Kidney (tissue), 13 donors: ENCODE measurements at regions not wholly inside any gene's neighbourhood (a gene's known extent, or its start where the extent isn't known, plus 50 kb on each side); places are given as distances from the start of the nearest gene placed in this dataset.
"Not testable (repeated sequence)": the region's sequence is repeated elsewhere in the genome, so short reads cannot be mapped to it uniquely, and the experiment has no call there.

ENCODE experiments used
- DNase-seq, 5 donors: peaks; one replicate each; pipeline ENCODE4 v3.0.0-alpha.2; 2013 to 2020
- FAIRE-seq: peaks from 2 replicates; lab custom pipeline; 2012; peaks lifted over from hg19 to GRCh38; lab: Jason Lieb, UNC
- H3K27ac ChIP-seq, 2 donors: one replicate each; pipeline ENCODE4 v1.7.0; 2013; ENCODE audit warnings: low read depth in 2 of 2, low read length in 2 of 2, inconsistent platforms in 1 of 2
- H3K27me3 ChIP-seq: one replicate; pipeline ENCODE4 v1.7.1; 2013; ENCODE audit warnings: low read length, inconsistent platforms; ENCODE audit not compliant: control insufficient read depth, insufficient read depth
- H3K36me3 ChIP-seq, 3 donors: one replicate each; pipeline versions ENCODE4 v1.7.0 to v1.7.1; 2013; ENCODE audit warnings: low read length in 3 of 3, control low read depth in 1 of 3, inconsistent platforms in 1 of 3; ENCODE audit not compliant: insufficient read depth in 3 of 3, control insufficient read depth in 2 of 3
- H3K4me1 ChIP-seq, 3 donors: one replicate each; pipeline versions ENCODE4 v1.7.0 to v1.7.1; 2013; ENCODE audit warnings: low read length in 3 of 3, inconsistent platforms in 1 of 3, low read depth in 1 of 3; ENCODE audit not compliant: control insufficient read depth in 2 of 3, insufficient read depth in 2 of 3
- H3K4me3 ChIP-seq, 3 donors: one replicate each; pipeline versions ENCODE4 v1.7.0 to v1.8.1; 2013; ENCODE audit warnings: low read length in 3 of 3, control low read depth in 1 of 3, inconsistent platforms in 1 of 3
- H3K9ac ChIP-seq, 3 donors: one replicate each; pipeline versions ENCODE4 v1.7.0 to v1.7.1; 2013; ENCODE audit warnings: low read length in 3 of 3, control low read depth in 1 of 3, inconsistent platforms in 1 of 3
- H3K9me3 ChIP-seq, 3 donors: one replicate each; pipeline versions ENCODE4 v1.7.0 to v1.7.1; 2013; ENCODE audit warnings: low read length in 3 of 3, control low read depth in 1 of 3, inconsistent platforms in 1 of 3; ENCODE audit not compliant: control insufficient read depth in 2 of 3, insufficient read depth in 1 of 3
- CTCF ChIP-seq: IDR thresholded peaks from 3 replicates; pipeline ENCODE4 v1.5.1; 2012; ENCODE audit warnings: mild to moderate bottlenecking, moderate library complexity, borderline replicate concordance; ENCODE audit not compliant: insufficient read depth; ENCODE audit errors: extremely low read depth
- intact Hi-C: fragments of 100-400 bp; cut with DNase I; formaldehyde crosslinking; loops from one replicate; pipeline ENCODE4 v1.11.1; 2022
- donor health status: control.
- donor health status: control.
- donor health status: control.
- donor health status: control.
- donor health status: control.
- donor health status: DM: yes; HTN: yes; CAD: no.
- donor health status: Normal renal cell carcinoma (clear cell type).

- no peak overlapping the region for H3K27ac ChIP-seq
- peak in 2 of 5 donors; percentile 39 to 66 for DNase-seq
- intact Hi-C loops = no loop called here
- H3K27me3 ChIP-seq = no peaks in the 10 kb centered on the region
- H3K9me3 ChIP-seq = no peaks in the 10 kb centered on the region
- no peaks in the 10 kb centered on the region for H3K36me3 ChIP-seq
- TF ChIP-seq CTCF = no peak
- no peak for FAIRE-seq
- H3K4me3 ChIP-seq = no peak overlapping the region
- no peaks in the 10 kb centered on the region for H3K4me1 ChIP-seq
- H3K9ac ChIP-seq = no peak overlapping the region
Measured at GRCh38 chr2:66095820-66096345, 339.0 kb upstream of the MEIS1 start.

- H3K27ac ChIP-seq, DNase-seq, H3K9ac ChIP-seq, H3K4me3 ChIP-seq, intact Hi-C loops, H3K9me3 ChIP-seq, FAIRE-seq, H3K36me3 ChIP-seq, H3K27me3 ChIP-seq, H3K4me1 ChIP-seq: not testable (repeated sequence)
Measured at GRCh38 chr2:66094689-66095088, 340.2 kb upstream of the MEIS1 start.

- H3K36me3 ChIP-seq = no peaks in the 10 kb centered on the region
- no peak overlapping the region for H3K4me3 ChIP-seq
- FAIRE-seq (no peak), DNase-seq (no peak)
- no peak overlapping the region for H3K9ac ChIP-seq
- H3K27ac ChIP-seq = no peak overlapping the region
- peaks cover 0 to 3% (median 0%) of the 10 kb centered on the region in 3 donors for H3K9me3 ChIP-seq
- no peak for TF ChIP-seq CTCF
- H3K4me1 ChIP-seq = no peaks in the 10 kb centered on the region
- no peaks in the 10 kb centered on the region for H3K27me3 ChIP-seq
- intact Hi-C loops = no loop called here
Measured at GRCh38 chr2:66093371-66093770, 341.6 kb upstream of the MEIS1 start.

- FAIRE-seq (no peak), DNase-seq (no peak)
- Histone ChIP-seq H3K9ac (no peak overlapping the region), H3K27ac (no peak overlapping the region), H3K36me3 (no peaks in the 10 kb centered on the region), H3K27me3 (no peaks in the 10 kb centered on the region), H3K9me3 (peaks cover 0 to 3% (median 0%) of the 10 kb centered on the region in 3 donors), H3K4me3 (no peak overlapping the region), H3K4me1 (no peaks in the 10 kb centered on the region)
- intact Hi-C loops = no loop called here
- no peak for TF ChIP-seq CTCF
Measured at GRCh38 chr2:66084948-66085590, 349.9 kb upstream of the MEIS1 start.
